C4-2B (cell line): ENCODE measurements at regions not wholly inside any gene's neighbourhood (a gene's known extent, or its start where the extent isn't known, plus 50 kb on each side); places are given as distances from the start of the nearest gene placed in this dataset.

Experiments used
- CTCF ChIP-seq: fragments of 450-650 bp; conservative IDR thresholded peaks from 2 replicates; pipeline ENCODE4 v1.5.1; 2017; ENCODE audit warnings: mild to moderate bottlenecking
- ZFX ChIP-seq: fragments of 450-650 bp; IDR thresholded peaks from 2 replicates; pipeline ENCODE4 v1.6.1; 2017

GRCh38 chr16:51049276-51049675 lies 101.8 kb downstream of the SALL1 start:
- no peak for TF ChIP-seq CTCF
- no peak for TF ChIP-seq ZFX
